Transverse colon (tissue), 3 donors: ENCODE measurements at regions not wholly inside any gene's neighbourhood (a gene's known extent, or its start where the extent isn't known, plus 50 kb on each side); places are given as distances from the start of the nearest gene placed in this dataset.

Source experiments
- EP300 ChIP-seq: sonication (generic); formaldehyde crosslinking; IDR thresholded peaks from one replicate; pipeline ENCODE4 v1.6.1; 2017; ENCODE audit warnings: antibody characterized with exemption, low read depth
- TF ChIP-seq, protein P1 (sequence below), 5 experiments: fragments of 200-600 bp in 3 of 5; fragments of 450-650 bp in 2 of 5; sonication (generic) in 3 of 5; IDR thresholded peaks; 1 replicate in 2 of 5; 2 replicates in 3 of 5; pipeline ENCODE4 v1.5.1; 2016 to 2017; ENCODE audit warnings: antibody characterized with exemption in 5 of 5, inconsistent platforms in 3 of 5, mild to moderate bottlenecking in 2 of 5, moderate library complexity in 1 of 5

GRCh38 chr15:62527387-62527786 lies 362.3 kb upstream of the C2CD4B start:
- TF ChIP-seq, protein P1, sequence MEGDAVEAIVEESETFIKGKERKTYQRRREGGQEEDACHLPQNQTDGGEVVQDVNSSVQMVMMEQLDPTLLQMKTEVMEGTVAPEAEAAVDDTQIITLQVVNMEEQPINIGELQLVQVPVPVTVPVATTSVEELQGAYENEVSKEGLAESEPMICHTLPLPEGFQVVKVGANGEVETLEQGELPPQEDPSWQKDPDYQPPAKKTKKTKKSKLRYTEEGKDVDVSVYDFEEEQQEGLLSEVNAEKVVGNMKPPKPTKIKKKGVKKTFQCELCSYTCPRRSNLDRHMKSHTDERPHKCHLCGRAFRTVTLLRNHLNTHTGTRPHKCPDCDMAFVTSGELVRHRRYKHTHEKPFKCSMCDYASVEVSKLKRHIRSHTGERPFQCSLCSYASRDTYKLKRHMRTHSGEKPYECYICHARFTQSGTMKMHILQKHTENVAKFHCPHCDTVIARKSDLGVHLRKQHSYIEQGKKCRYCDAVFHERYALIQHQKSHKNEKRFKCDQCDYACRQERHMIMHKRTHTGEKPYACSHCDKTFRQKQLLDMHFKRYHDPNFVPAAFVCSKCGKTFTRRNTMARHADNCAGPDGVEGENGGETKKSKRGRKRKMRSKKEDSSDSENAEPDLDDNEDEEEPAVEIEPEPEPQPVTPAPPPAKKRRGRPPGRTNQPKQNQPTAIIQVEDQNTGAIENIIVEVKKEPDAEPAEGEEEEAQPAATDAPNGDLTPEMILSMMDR (IDR thresholded peaks at IDR 0.05): no peak
- TF ChIP-seq EP300: no peak
